H1 (cell line): ENCODE measurements at regions not wholly inside any gene's neighbourhood (a gene's known extent, or its start where the extent isn't known, plus 50 kb on each side); places are given as distances from the start of the nearest gene placed in this dataset.
"Not testable (repeated sequence)": the region's sequence is repeated elsewhere in the genome, so short reads cannot be mapped to it uniquely, and the experiment has no call there.

Source experiments
- CTCF ChIA-PET: fragments of 300-600 bp; sonication (Branson Sonifier 250); formaldehyde crosslinking; loops from one replicate; lab custom pipeline; 2021; ENCODE audit not compliant: partially characterized antibody; lab: Charles Lee
- POLR2A ChIA-PET: fragments of 300-600 bp; sonication (Branson Sonifier 250); formaldehyde crosslinking; loops from one replicate; lab custom pipeline; 2021; ENCODE audit warnings: inconsistent platforms; ENCODE audit not compliant: partially characterized antibody; lab: Charles Lee
- DNase-seq, 2 experiments: peaks; one replicate each; pipeline versions ENCODE4 v3.0.0 to v3.0.0-alpha.2; 2010 to 2022; ENCODE audit warnings: low spot score in 2 of 2, low read depth in 1 of 2, mixed read lengths in 1 of 2
- FAIRE-seq: peaks from 2 replicates; lab custom pipeline; 2011; peaks lifted over from hg19 to GRCh38; lab: Jason Lieb, UNC
- H2AFZ ChIP-seq: 2 replicates; pipeline ENCODE4 v1.8.1; 2012; ENCODE audit warnings: low read length, inconsistent platforms
- H2AK5ac ChIP-seq: 2 replicates; pipeline ENCODE4 v1.6.1; 2013; ENCODE audit warnings: low read depth, low read length
- H2BK120ac ChIP-seq: replicated peaks from 2 replicates; pipeline ENCODE3; 2013; ENCODE audit warnings: low read depth, low read length, inconsistent platforms
- H2BK12ac ChIP-seq: 2 replicates; pipeline ENCODE4 v1.6.1; 2013; ENCODE audit warnings: low read depth, low read length
- H2BK15ac ChIP-seq: 2 replicates; pipeline ENCODE4 v1.6.1; 2013; ENCODE audit warnings: low read length
- H2BK20ac ChIP-seq: 2 replicates; pipeline ENCODE4 v1.6.1; 2013; ENCODE audit warnings: low read length
- H2BK5ac ChIP-seq: 2 replicates; pipeline ENCODE4 v1.6.1; 2013; ENCODE audit warnings: low read depth, low read length
- H3K14ac ChIP-seq: 2 replicates; pipeline ENCODE4 v1.6.1; 2013; ENCODE audit warnings: inconsistent platforms; ENCODE audit not compliant: insufficient read length
- H3K18ac ChIP-seq: 2 replicates; pipeline ENCODE4 v1.6.1; 2013; ENCODE audit warnings: low read length; ENCODE audit errors: extremely low read depth
- H3K23ac ChIP-seq: 2 replicates; pipeline ENCODE4 v1.6.1; 2013; ENCODE audit warnings: inconsistent platforms; ENCODE audit not compliant: insufficient read length
- H3K23me2 ChIP-seq: 2 replicates; pipeline ENCODE4 v1.6.1; 2013; ENCODE audit warnings: low read depth, low read length
- H3K27ac ChIP-seq: 2 replicates; pipeline ENCODE4 v1.6.1; 2011; ENCODE audit warnings: low read depth, low read length, inconsistent platforms
- H3K27me3 ChIP-seq, 4 experiments: replicated peaks in 1 of 4; 1 replicate in 1 of 4; 2 replicates in 3 of 4; pipeline versions ENCODE4 v1.6.1 to v1.8.1; 2011 to 2013; ENCODE audit warnings: low read length in 3 of 4, mild to moderate bottlenecking in 3 of 4, inconsistent platforms in 2 of 4, mixed read lengths in 2 of 4, moderate library complexity in 1 of 4; ENCODE audit not compliant: control insufficient read depth in 3 of 4, insufficient read depth in 3 of 4; ENCODE audit errors: extremely low read depth in 1 of 4
- H3K36me3 ChIP-seq, 4 experiments: 2 replicates each; pipeline versions ENCODE4 v1.6.1 to v1.8.1; 2011 to 2013; ENCODE audit warnings: mild to moderate bottlenecking in 4 of 4, low read length in 3 of 4, moderate library complexity in 2 of 4, control low read depth in 1 of 4, inconsistent platforms in 1 of 4; ENCODE audit not compliant: insufficient read depth in 4 of 4, control insufficient read depth in 2 of 4
- H3K4ac ChIP-seq: replicated peaks from 2 replicates; pipeline ENCODE3; 2013; ENCODE audit warnings: low read length, low read depth, mixed read lengths, inconsistent platforms; ENCODE audit not compliant: insufficient read length
- H3K4me1 ChIP-seq, 4 experiments: replicated peaks in 1 of 4; 1 replicate in 1 of 4; 2 replicates in 3 of 4; pipeline versions ENCODE4 v1.6.1 to v1.8.1; 2011 to 2013; ENCODE audit warnings: low read length in 3 of 4, inconsistent platforms in 2 of 4, mixed read lengths in 1 of 4; ENCODE audit not compliant: insufficient read depth in 4 of 4, control insufficient read depth in 3 of 4
- H3K4me2 ChIP-seq, 2 experiments: 2 replicates each; pipeline versions ENCODE4 v1.6.1 to v1.8.1; 2011 to 2013; ENCODE audit warnings: low read depth in 2 of 2, low read length in 2 of 2, control low read depth in 1 of 2, inconsistent platforms in 1 of 2, mild to moderate bottlenecking in 1 of 2; ENCODE audit not compliant: insufficient read depth in 1 of 2
- H3K4me3 ChIP-seq, 4 experiments: fragments of 200-600, 300-600 bp in 1 of 4; sonication (generic), shearing (Covaris generic), sonication (Bioruptor Twin) in 1 of 4; 2 replicates each; pipeline versions ENCODE4 v1.5.1 to v1.8.1; 2011 to 2016; ENCODE audit warnings: low read length in 4 of 4, low read depth in 3 of 4, control low read depth in 2 of 4, inconsistent platforms in 2 of 4, mild to moderate bottlenecking in 2 of 4, mixed read lengths in 1 of 4, moderate library complexity in 1 of 4; ENCODE audit not compliant: insufficient read depth in 2 of 4; ENCODE audit errors: extremely low read depth in 1 of 4
- H3K56ac ChIP-seq: replicated peaks from 2 replicates; pipeline ENCODE3; 2013; ENCODE audit warnings: low read depth, mild to moderate bottlenecking, mixed read lengths, low read length, inconsistent platforms; ENCODE audit not compliant: insufficient read length
- H3K79me1 ChIP-seq: 2 replicates; pipeline ENCODE4 v1.6.1; 2013; ENCODE audit warnings: low read depth, low read length, control low read depth
- H3K79me2 ChIP-seq, 2 experiments: 2 replicates each; pipeline versions ENCODE4 v1.6.1 to v1.8.1; 2012 to 2013; ENCODE audit warnings: low read length in 2 of 2, mild to moderate bottlenecking in 2 of 2, inconsistent platforms in 1 of 2; ENCODE audit not compliant: insufficient read depth in 2 of 2, control insufficient read depth in 1 of 2
- H3K9ac ChIP-seq, 4 experiments: replicated peaks in 1 of 4; 1 replicate in 1 of 4; 2 replicates in 3 of 4; pipeline versions ENCODE4 v1.6.1 to v1.8.1; 2011 to 2013; ENCODE audit warnings: low read depth in 3 of 4, low read length in 3 of 4, control low read depth in 2 of 4, mild to moderate bottlenecking in 2 of 4, moderate library complexity in 2 of 4, inconsistent platforms in 1 of 4; ENCODE audit errors: extremely low read depth in 1 of 4
- H3K9me3 ChIP-seq, 2 experiments: 2 replicates each; pipeline versions ENCODE4 v1.6.1 to v1.8.1; 2012 to 2013; ENCODE audit warnings: mild to moderate bottlenecking in 2 of 2, moderate library complexity in 2 of 2, control low read depth in 1 of 2, inconsistent platforms in 1 of 2, low read depth in 1 of 2, low read length in 1 of 2, mixed read lengths in 1 of 2; ENCODE audit not compliant: insufficient read depth in 2 of 2
- H4K20me1 ChIP-seq, 2 experiments: replicated peaks in 1 of 2; 2 replicates each; pipeline versions ENCODE3 to v1.8.1; 2011 to 2013; ENCODE audit warnings: inconsistent platforms in 2 of 2, low read length in 2 of 2, mild to moderate bottlenecking in 1 of 2; ENCODE audit not compliant: insufficient read depth in 2 of 2, control insufficient read depth in 1 of 2
- H4K5ac ChIP-seq: 2 replicates; pipeline ENCODE4 v1.6.1; 2013; ENCODE audit warnings: low read length, low read depth, mixed read lengths, inconsistent platforms; ENCODE audit not compliant: insufficient read length
- H4K8ac ChIP-seq: 2 replicates; pipeline ENCODE4 v1.8.0; 2013; ENCODE audit warnings: mild to moderate bottlenecking, moderate library complexity, low read length, inconsistent platforms; ENCODE audit not compliant: insufficient read depth; ENCODE audit errors: extremely low read depth
- H4K91ac ChIP-seq: replicated peaks from 2 replicates; pipeline ENCODE3; 2013; ENCODE audit warnings: low read length, mixed read lengths, inconsistent platforms; ENCODE audit not compliant: insufficient read length
- WGBS, 2 experiments: shearing (Covaris generic) in 1 of 2; methylation state at CpG; one replicate each; pipeline versions ENCODE4 v1.1.6 to v1.1.7; 2013 to 2015; ENCODE audit warnings: low lambda C conversion rate in 2 of 2, mixed read lengths in 2 of 2, inconsistent platforms in 1 of 2, low coverage in 1 of 2, missing lambda C conversion rate in 1 of 2; ENCODE audit not compliant: insufficient replicate concordance in 2 of 2, insufficient coverage in 1 of 2, insufficient read length in 1 of 2; ENCODE audit errors: extremely low coverage in 1 of 2, missing lambda C conversion rate in 1 of 2; 5-methylcytosine and 5-hydroxymethylcytosine counted together

DNA sequence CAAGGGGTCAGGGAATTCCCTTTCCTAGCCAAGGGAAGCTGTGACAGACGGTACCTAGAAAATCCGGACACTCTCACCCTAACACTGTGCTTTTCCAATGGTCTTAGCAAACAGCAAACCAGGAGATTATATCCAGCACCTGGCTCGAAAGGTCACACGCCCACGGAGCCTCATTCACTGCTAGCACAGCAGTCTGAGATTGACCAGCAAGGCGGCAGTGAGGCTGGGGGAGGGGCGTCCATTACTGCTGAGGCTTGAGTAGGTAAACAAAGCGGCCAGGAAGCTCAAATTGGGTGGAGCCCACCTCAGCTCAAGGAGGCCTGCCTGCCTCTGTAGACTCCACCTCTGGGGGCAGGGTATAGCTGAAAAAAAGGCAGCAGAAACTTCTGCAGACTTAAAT, 447.3 kb downstream of the RSL24D1 start:
- H3K79me1 ChIP-seq, H3K4me3 ChIP-seq, DNase-seq, H3K23ac ChIP-seq, H3K56ac ChIP-seq, H3K4me1 ChIP-seq, H2AK5ac ChIP-seq, H2BK120ac ChIP-seq, H3K18ac ChIP-seq, H3K36me3 ChIP-seq, H2BK12ac ChIP-seq, H3K27ac ChIP-seq, H4K91ac ChIP-seq, H4K20me1 ChIP-seq, H3K9ac ChIP-seq, H2BK15ac ChIP-seq, H3K27me3 ChIP-seq, POLR2A ChIA-PET, H3K4me2 ChIP-seq, H2BK20ac ChIP-seq, CTCF ChIA-PET, H2AFZ ChIP-seq, H4K5ac ChIP-seq, FAIRE-seq, H3K4ac ChIP-seq, H4K8ac ChIP-seq, H3K79me2 ChIP-seq, H3K14ac ChIP-seq, H3K23me2 ChIP-seq, H2BK5ac ChIP-seq: not testable (repeated sequence)
- 90% methylated on average over 8 of the region's 8 CpGs; no CpG with 5 or more reads in 1 of the 2 experiments for WGBS, 2 experiments
- H3K9me3 ChIP-seq = peaks cover 16 to 35% of the 10 kb centered on the region in 2 experiments
